K562 (cell line): ENCODE measurements at regions not wholly inside any gene's neighbourhood (a gene's known extent, or its start where the extent isn't known, plus 50 kb on each side); places are given as distances from the start of the nearest gene placed in this dataset.

Experiments
- AFF4 ChIP-seq: sonication (generic); formaldehyde crosslinking; IDR thresholded peaks from 2 replicates; pipeline ENCODE4 v1.8.0; 2023; ENCODE audit warnings: mild to moderate bottlenecking, missing genetic modification reagents
- CBX1 ChIP-seq: sonication (generic); IDR thresholded peaks from 2 replicates; pipeline ENCODE4 v1.6.1; 2016; ENCODE audit warnings: antibody characterized with exemption, low read depth, mild to moderate bottlenecking
- CREB5 ChIP-seq: fragments of 250-450 bp; sonication (Bioruptor Pico); IDR thresholded peaks from 2 replicates; pipeline ENCODE4 v1.5.0; 2020; ENCODE audit warnings: mild to moderate bottlenecking
- CTCF ChIP-seq, 3 experiments: IDR thresholded peaks in 2 of 3; conservative IDR thresholded peaks in 1 of 3; 2 replicates each; pipeline ENCODE4 v1.5.1; 2011 to 2012; ENCODE audit warnings: low read length in 3 of 3, mild to moderate bottlenecking in 3 of 3, control low read depth in 2 of 3, improper control_type of control experiment in 1 of 3, inconsistent platforms in 1 of 3, low read depth in 1 of 3, mixed read lengths in 1 of 3, moderate library complexity in 1 of 3; ENCODE audit not compliant: insufficient read depth in 2 of 3
- MAFF ChIP-seq: IDR thresholded peaks from 2 replicates; pipeline ENCODE4 v1.6.1; 2012; ENCODE audit warnings: low read length, improper control_type of control experiment
- MBD1 ChIP-seq: fragments of 250-450 bp; sonication (Bioruptor Pico); IDR thresholded peaks from 2 replicates; pipeline ENCODE4 v1.8.0; 2022; ENCODE audit warnings: inconsistent platforms
- MYC ChIP-seq, 2 experiments: fragments of 250-450 bp in 1 of 2; sonication (Bioruptor Pico) in 1 of 2; IDR thresholded peaks; 2 replicates each; pipeline versions ENCODE4 v1.5.1 to v1.6.1; 2012 to 2021; ENCODE audit warnings: low read depth in 2 of 2, borderline replicate concordance in 1 of 2, improper control_type of control experiment in 1 of 2, low read length in 1 of 2, mild to moderate bottlenecking in 1 of 2, moderate library complexity in 1 of 2
- SMAD3 ChIP-seq: fragments of 450-650 bp; formaldehyde crosslinking; conservative IDR thresholded peaks from 2 replicates; pipeline ENCODE4 v1.4.0; 2020; ENCODE audit warnings: mild to moderate bottlenecking
- SRF ChIP-seq, 2 experiments: fragments of 250-450, 450-650 bp in 1 of 2; sonication (Bioruptor Pico) in 1 of 2; sonication (generic) in 1 of 2; formaldehyde crosslinking; IDR thresholded peaks; 2 replicates each; pipeline versions ENCODE4 v1.5.0 to v1.5.1; 2020 to 2022; ENCODE audit warnings: mild to moderate bottlenecking in 1 of 2, missing genetic modification reagents in 1 of 2
- TAF9B ChIP-seq: fragments of 450-650 bp; IDR thresholded peaks from 2 replicates; pipeline ENCODE4 v1.6.1; 2018; ENCODE audit warnings: mild to moderate bottlenecking; ENCODE audit not compliant: partially characterized antibody
- TEAD1 ChIP-seq, 2 experiments: fragments of 450-650 bp in 1 of 2; sonication (generic) in 1 of 2; formaldehyde crosslinking; IDR thresholded peaks; 2 replicates each; pipeline versions ENCODE4 v1.4.0 to v1.8.0; 2020 to 2022; ENCODE audit warnings: mild to moderate bottlenecking in 2 of 2, missing genetic modification reagents in 1 of 2
- THRAP3 ChIP-seq: fragments of 450-650 bp; IDR thresholded peaks from 2 replicates; pipeline ENCODE4 v1.6.1; 2016; ENCODE audit warnings: mild to moderate bottlenecking, inconsistent platforms, borderline replicate concordance
- ZNF277 ChIP-seq: fragments of 250-450 bp; sonication (Bioruptor Pico); IDR thresholded peaks from 2 replicates; pipeline ENCODE4 v1.8.0; 2022; ENCODE audit warnings: inconsistent platforms, mild to moderate bottlenecking, moderate library complexity, borderline replicate concordance
- ZNF644 ChIP-seq: fragments of 200-800 bp; sonication (Bioruptor generic); IDR thresholded peaks from 2 replicates; pipeline ENCODE4 v1.6.1; 2016; ENCODE audit warnings: low read depth, missing genetic modification characterization, missing compliant biosample characterization
- ZNF707 ChIP-seq: fragments of 250-450 bp; sonication (Bioruptor Pico); conservative IDR thresholded peaks from 2 replicates; pipeline ENCODE4 v1.8.0; 2022; ENCODE audit warnings: inconsistent platforms, mild to moderate bottlenecking, moderate library complexity
- ZNF76 ChIP-seq: fragments of 250-450 bp; sonication (Bioruptor Pico); IDR thresholded peaks from 2 replicates; pipeline ENCODE4 v1.4.0; 2020; ENCODE audit warnings: mild to moderate bottlenecking, moderate library complexity, borderline replicate concordance

- no peak for TF ChIP-seq ZNF707 (CRISPR knock-in tag)
- no peak for TF ChIP-seq CREB5
- no peak for TF ChIP-seq AFF4 (CRISPR knock-in tag)
- no peak for TF ChIP-seq TAF9B
- no peak for TF ChIP-seq ZNF76 (CRISPR knock-in tag)
- no peak for TF ChIP-seq MYC (IDR thresholded peaks at IDR 0.05; ENCODE audit: low read depth, low read length)
- no peak for TF ChIP-seq MYC (CRISPR knock-in tag; IDR thresholded peaks at IDR 0.05; ENCODE audit: borderline replicate concordance, low read depth)
- TF ChIP-seq SRF (CRISPR knock-in tag; IDR thresholded peaks at IDR 0.05): no peak
- no peak for TF ChIP-seq SMAD3 (CRISPR knock-in tag)
- TF ChIP-seq ZNF277 (CRISPR knock-in tag): no peak
- TF ChIP-seq TEAD1 (CRISPR knock-in tag; IDR thresholded peaks at IDR 0.05): 0 out of 4 replicates have a peak, but pooled peaks of 1 of the 2 experiments have one; percentile 42
- TF ChIP-seq ZNF644: no peak
- TF ChIP-seq MAFF: no peak
- peak; percentile 90 to 96 (median 91) for TF ChIP-seq CTCF (IDR thresholded peaks at IDR 0.05 in 2 of 3, conservative IDR thresholded peaks at IDR 0.05 in 1 of 3; ENCODE audit: insufficient read depth in 2 of 3, low read depth in 1 of 3, low read length in 3 of 3)
- TF ChIP-seq MBD1 (CRISPR knock-in tag): no peak
- no peak for TF ChIP-seq CBX1
- no peak for TF ChIP-seq THRAP3
These were observed 131.8 kb upstream of the NGF start (continued) for GRCh38 chr1:115469703-115470476.
